Neural cell (in vitro differentiated cells): ENCODE measurements at regions not wholly inside any gene's neighbourhood (a gene's known extent, or its start where the extent isn't known, plus 50 kb on each side); places are given as distances from the start of the nearest gene placed in this dataset.

Source experiments
- H2AFZ ChIP-seq: fragments of 200-600, 300-800 bp; sonication (generic), shearing (Covaris generic); 2 replicates; pipeline ENCODE4 v1.6.0; 2014; ENCODE audit warnings: low read depth, mild to moderate bottlenecking, antibody characterized with exemption, low read length, moderate library complexity
- H3F3A ChIP-seq: fragments of 200-600 bp; shearing (Covaris generic); 2 replicates; pipeline ENCODE4 v1.6.1; 2016; ENCODE audit warnings: mild to moderate bottlenecking, moderate library complexity, mixed read lengths, antibody characterized with exemption, low read length; ENCODE audit not compliant: insufficient read depth, poor library complexity, severe bottlenecking
- H3K27ac ChIP-seq: fragments of 200-600, 300-800 bp; sonication (generic), shearing (Covaris generic); 2 replicates; pipeline ENCODE4 v1.5.1; 2014; ENCODE audit warnings: mild to moderate bottlenecking, low read length, moderate library complexity
- H3K27me3 ChIP-seq: fragments of 300-800, 200-600 bp; sonication (generic), shearing (Covaris generic); 2 replicates; pipeline ENCODE4 v1.6.0; 2014; ENCODE audit warnings: mild to moderate bottlenecking, low read depth, low read length, moderate library complexity; ENCODE audit not compliant: insufficient read depth
- H3K36me3 ChIP-seq: fragments of 300-800, 200-600 bp; sonication (generic), shearing (Covaris generic); 2 replicates; pipeline ENCODE4 v1.5.1; 2014; ENCODE audit warnings: mild to moderate bottlenecking, antibody characterized with exemption, low read length, moderate library complexity; ENCODE audit not compliant: insufficient read depth
- H3K4me2 ChIP-seq: fragments of 300-800, 200-600 bp; sonication (generic), shearing (Covaris generic); 2 replicates; pipeline ENCODE4 v1.6.0; 2014; ENCODE audit warnings: mild to moderate bottlenecking, low read length
- H3K4me3 ChIP-seq: fragments of 300-800, 200-600 bp; sonication (generic), shearing (Covaris generic); 2 replicates; pipeline ENCODE4 v1.5.1; 2014; ENCODE audit warnings: mild to moderate bottlenecking, low read length, moderate library complexity
- H3K79me2 ChIP-seq: fragments of 200-600 bp; shearing (Covaris generic); replicated peaks from 2 replicates; pipeline ENCODE4 v1.6.0; 2014; ENCODE audit warnings: mild to moderate bottlenecking, low read length, moderate library complexity; ENCODE audit not compliant: insufficient read depth
- H3K9ac ChIP-seq: fragments of 300-800, 200-600 bp; sonication (generic), shearing (Covaris generic); 2 replicates; pipeline ENCODE4 v1.6.1; 2016; ENCODE audit warnings: mild to moderate bottlenecking, low read length, mixed read lengths
- H3K9me2 ChIP-seq: fragments of 200-600 bp; shearing (Covaris generic); 2 replicates; pipeline ENCODE4 v1.6.1; 2016; ENCODE audit warnings: mild to moderate bottlenecking, low read length, mixed read lengths; ENCODE audit not compliant: insufficient read depth
- H3K9me3 ChIP-seq: fragments of 200-600, 300-800 bp; sonication (generic), shearing (Covaris generic); 2 replicates; pipeline ENCODE4 v1.6.1; 2016; ENCODE audit warnings: mild to moderate bottlenecking, mixed run types, low read length, moderate library complexity, mixed read lengths
- H4K20me1 ChIP-seq: fragments of 200-600 bp; shearing (Covaris generic); 2 replicates; pipeline ENCODE4 v1.6.1; 2016; ENCODE audit warnings: mild to moderate bottlenecking, mixed run types; ENCODE audit not compliant: insufficient read depth
- CTCF ChIP-seq: fragments of 450-650 bp; IDR thresholded peaks from 2 replicates; pipeline ENCODE4 v1.5.1; 2014; ENCODE audit warnings: antibody characterized with exemption, mild to moderate bottlenecking, moderate library complexity; ENCODE audit not compliant: poor library complexity, severe bottlenecking
- EP300 ChIP-seq: fragments of 450-650 bp; conservative IDR thresholded peaks from 2 replicates; pipeline ENCODE4 v1.6.1; 2014; ENCODE audit warnings: antibody characterized with exemption, mild to moderate bottlenecking, moderate library complexity; ENCODE audit not compliant: poor library complexity, severe bottlenecking
- EZH2 ChIP-seq: fragments of 200-600, 300-800 bp; shearing (Covaris generic), sonication (generic); IDR thresholded peaks from 2 replicates; pipeline ENCODE4 v1.6.1; 2014; ENCODE audit warnings: antibody characterized with exemption, low read length, borderline replicate concordance, mild to moderate bottlenecking; ENCODE audit not compliant: insufficient read depth, poor library complexity, severe bottlenecking
- MXI1 ChIP-seq: fragments of 450-650 bp; conservative IDR thresholded peaks from 2 replicates; pipeline ENCODE4 v1.6.1; 2014; ENCODE audit warnings: antibody characterized with exemption, mild to moderate bottlenecking; ENCODE audit not compliant: poor library complexity, severe bottlenecking
- POLR2AphosphoS5 ChIP-seq: IDR thresholded peaks from 2 replicates; pipeline ENCODE4 v1.6.1; 2012
- RAD21 ChIP-seq: fragments of 450-650 bp; conservative IDR thresholded peaks from 2 replicates; pipeline ENCODE4 v1.6.1; 2014; ENCODE audit warnings: antibody characterized with exemption, mild to moderate bottlenecking, moderate library complexity
- REST ChIP-seq: IDR thresholded peaks from 2 replicates; pipeline ENCODE4 v1.6.1; 2012; ENCODE audit warnings: borderline replicate concordance
- SMC3 ChIP-seq: fragments of 450-650 bp; conservative IDR thresholded peaks from 2 replicates; pipeline ENCODE4 v1.6.1; 2014; ENCODE audit warnings: antibody characterized with exemption, mild to moderate bottlenecking, moderate library complexity; ENCODE audit not compliant: poor library complexity
- TAF1 ChIP-seq: IDR thresholded peaks from 2 replicates; pipeline ENCODE4 v1.6.1; 2012; ENCODE audit warnings: low read depth

- Histone ChIP-seq H3K27ac (no peak overlapping the region), H2AFZ (no peak overlapping the region), H3K9ac (no peak overlapping the region), H3K9me3 (no peaks in the 10 kb centered on the region), H3K36me3 (no peaks in the 10 kb centered on the region), H4K20me1 (no peaks in the 10 kb centered on the region), H3F3A (no peaks in the 10 kb centered on the region), H3K9me2 (no peaks in the 10 kb centered on the region), H3K4me2 (no peak overlapping the region), H3K27me3 (no peaks in the 10 kb centered on the region), H3K4me3 (no peak overlapping the region), H3K79me2 (no peaks in the 10 kb centered on the region)
- TF ChIP-seq MXI1 (no peak), TAF1 (no peak), EP300 (no peak), SMC3 (no peak), REST (no peak), RAD21 (no peak), EZH2 (no peak), POLR2AphosphoS5 (no peak), CTCF (no peak)
Measured at GRCh38 chr15:94069844-94070243, 161.5 kb upstream of the MCTP2 start.

- no peaks in the 10 kb centered on the region for H3K27me3 ChIP-seq
- H3K79me2 ChIP-seq: no peaks in the 10 kb centered on the region
- no peaks in the 10 kb centered on the region for H3F3A ChIP-seq
- H3K9me3 ChIP-seq: no peaks in the 10 kb centered on the region
- TF ChIP-seq POLR2AphosphoS5 (no peak), REST (no peak), MXI1 (no peak), EP300 (no peak), RAD21 (no peak), SMC3 (no peak), CTCF (no peak), EZH2 (no peak), TAF1 (no peak)
- no peak overlapping the region for H2AFZ ChIP-seq
- no peak overlapping the region for H3K27ac ChIP-seq
- H3K4me2 ChIP-seq: no peak overlapping the region
- no peaks in the 10 kb centered on the region for H4K20me1 ChIP-seq
- no peaks in the 10 kb centered on the region for H3K9me2 ChIP-seq
- H3K9ac ChIP-seq: no peak overlapping the region
- H3K36me3 ChIP-seq: no peaks in the 10 kb centered on the region
- no peak overlapping the region for H3K4me3 ChIP-seq
Measured at GRCh38 chr15:94066811-94067210, 164.6 kb upstream of the MCTP2 start.
